Right lobe of liver (tissue), 4 donors: ENCODE measurements at regions not wholly inside any gene's neighbourhood (a gene's known extent, or its start where the extent isn't known, plus 50 kb on each side); places are given as distances from the start of the nearest gene placed in this dataset.

Experiments used
- POLR2A ChIP-seq: fragments of 450-650 bp; IDR thresholded peaks from one replicate; pipeline ENCODE4 v1.6.1; 2017; ENCODE audit warnings: antibody characterized with exemption, mild to moderate bottlenecking
- TF ChIP-seq, protein P1 (sequence below), 4 donors: fragments of 200-600 bp in 3 of 4; fragments of 450-650 bp in 1 of 4; IDR thresholded peaks; one replicate each; pipeline versions ENCODE4 v1.5.1 to v1.8.0; 2016 to 2022; ENCODE audit warnings: antibody characterized with exemption in 4 of 4, mild to moderate bottlenecking in 2 of 4
- donor health status: DM: no; HTN: no; CAD: no.
- donor health status: DM: no; HTN: no; CAD: no.
- donor health status: DM: no; HTN: yes; CAD: no.

DNA sequence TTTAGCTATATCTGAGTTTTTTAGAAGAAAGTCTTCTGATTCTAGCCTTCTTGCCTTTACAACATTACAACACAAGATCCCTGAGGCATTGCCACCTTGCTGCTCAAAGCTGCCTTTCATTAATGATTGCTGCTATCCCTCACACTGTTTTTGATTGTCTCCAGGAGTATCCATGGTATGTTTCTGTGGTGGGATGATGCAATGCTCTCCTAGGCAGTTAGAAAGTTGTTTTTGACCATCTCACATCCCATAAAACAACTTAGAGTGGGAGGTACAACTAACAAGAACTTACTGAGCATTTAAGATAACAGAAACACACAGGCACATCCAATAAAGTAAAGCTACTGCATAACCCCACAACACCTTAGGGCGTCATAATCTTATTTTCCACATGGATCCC, 1156.0 kb upstream of the LRRTM3 start:
- TF ChIP-seq, protein P1, sequence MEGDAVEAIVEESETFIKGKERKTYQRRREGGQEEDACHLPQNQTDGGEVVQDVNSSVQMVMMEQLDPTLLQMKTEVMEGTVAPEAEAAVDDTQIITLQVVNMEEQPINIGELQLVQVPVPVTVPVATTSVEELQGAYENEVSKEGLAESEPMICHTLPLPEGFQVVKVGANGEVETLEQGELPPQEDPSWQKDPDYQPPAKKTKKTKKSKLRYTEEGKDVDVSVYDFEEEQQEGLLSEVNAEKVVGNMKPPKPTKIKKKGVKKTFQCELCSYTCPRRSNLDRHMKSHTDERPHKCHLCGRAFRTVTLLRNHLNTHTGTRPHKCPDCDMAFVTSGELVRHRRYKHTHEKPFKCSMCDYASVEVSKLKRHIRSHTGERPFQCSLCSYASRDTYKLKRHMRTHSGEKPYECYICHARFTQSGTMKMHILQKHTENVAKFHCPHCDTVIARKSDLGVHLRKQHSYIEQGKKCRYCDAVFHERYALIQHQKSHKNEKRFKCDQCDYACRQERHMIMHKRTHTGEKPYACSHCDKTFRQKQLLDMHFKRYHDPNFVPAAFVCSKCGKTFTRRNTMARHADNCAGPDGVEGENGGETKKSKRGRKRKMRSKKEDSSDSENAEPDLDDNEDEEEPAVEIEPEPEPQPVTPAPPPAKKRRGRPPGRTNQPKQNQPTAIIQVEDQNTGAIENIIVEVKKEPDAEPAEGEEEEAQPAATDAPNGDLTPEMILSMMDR (IDR thresholded peaks at IDR 0.05): no peak
- no peak for TF ChIP-seq POLR2A
